HG03095 (cell line): ENCODE measurements at regions not wholly inside any gene's neighbourhood (a gene's known extent, or its start where the extent isn't known, plus 50 kb on each side); places are given as distances from the start of the nearest gene placed in this dataset.
"Not testable (repeated sequence)": the region's sequence is repeated elsewhere in the genome, so short reads cannot be mapped to it uniquely, and the experiment has no call there.

Source experiments
- ATAC-seq: cut with Tn5 transposase; IDR thresholded peaks from one replicate; pipeline ENCODE4 v1.9.1; 2021; ENCODE audit warnings: moderate library complexity; ENCODE audit not compliant: unreplicated experiment

DNA sequence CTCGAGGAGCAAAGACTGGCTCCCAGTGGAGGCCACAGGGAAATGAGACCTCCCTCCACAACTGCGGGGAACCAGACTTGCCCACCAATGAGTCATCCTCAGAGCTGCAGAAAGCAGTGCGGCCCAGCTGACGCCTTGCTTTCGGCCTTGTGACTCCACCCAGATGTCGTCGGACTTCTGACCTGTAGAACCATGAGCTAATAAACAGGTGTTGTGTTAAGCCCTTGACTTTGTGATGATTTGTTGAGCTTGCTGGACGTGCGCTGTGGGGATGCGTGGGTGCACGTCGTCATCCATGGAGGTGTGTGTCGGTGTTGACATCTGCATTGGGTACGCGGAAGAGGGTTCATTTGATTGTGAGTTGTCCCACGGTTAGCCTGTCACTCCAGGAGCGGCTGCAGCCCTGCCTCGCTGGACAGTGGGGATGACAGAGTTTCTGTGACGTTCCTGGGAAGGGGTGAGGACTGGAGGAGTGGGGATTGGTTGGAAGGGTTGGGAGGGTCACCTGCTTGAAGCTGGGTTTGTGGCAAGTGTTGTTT, 154.1 kb downstream of the SH3BP4 start:
- no peak for ATAC-seq

- ATAC-seq, result no peak
Measured at GRCh38 chr2:235106874-235107639, 155.2 kb downstream of the SH3BP4 start.

DNA sequence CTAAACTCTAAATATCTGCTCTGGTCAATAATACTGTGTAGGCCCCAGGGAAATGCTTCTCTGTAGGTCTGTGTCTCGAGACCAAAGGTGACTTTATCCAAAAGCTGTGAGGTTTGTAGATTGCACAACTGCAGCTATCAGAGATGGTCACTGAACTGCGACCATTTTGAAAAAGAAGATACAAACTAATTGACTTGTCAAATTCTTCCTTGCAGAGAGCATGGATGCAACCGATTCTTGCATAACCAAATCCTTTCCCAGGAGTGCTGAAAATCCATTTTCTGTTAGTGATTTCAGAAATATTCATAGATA, 155.8 kb downstream of the SH3BP4 start:
- no peak for ATAC-seq

GRCh38 chr2:235109561-235109960, 157.7 kb downstream of the SH3BP4 start:
- not testable (repeated sequence) for ATAC-seq

GRCh38 chr2:235112365-235112764, 160.5 kb downstream of the SH3BP4 start:
- no peak for ATAC-seq

- no peak for ATAC-seq
Measured at GRCh38 chr2:235113854-235114253, 162.0 kb downstream of the SH3BP4 start.

DNA sequence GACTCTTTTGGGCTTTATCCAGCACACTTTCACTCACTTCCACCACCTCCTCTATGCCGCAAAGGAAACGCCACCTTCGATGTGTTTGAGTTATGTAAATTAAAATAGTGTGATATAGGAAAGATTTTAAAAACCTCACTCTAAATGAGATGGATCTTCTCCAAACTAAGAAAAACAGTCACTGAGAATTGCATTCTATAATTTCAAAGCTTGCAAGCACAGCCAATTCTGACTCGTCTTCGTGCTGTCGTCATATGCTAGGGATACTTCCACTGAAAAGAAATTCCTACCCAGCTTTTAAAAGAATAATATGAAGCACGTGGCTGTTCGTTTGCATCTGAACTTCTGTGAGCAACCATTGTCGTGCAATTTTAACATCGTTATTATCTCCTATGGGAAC, 162.5 kb downstream of the SH3BP4 start:
- ATAC-seq, result no peak

DNA sequence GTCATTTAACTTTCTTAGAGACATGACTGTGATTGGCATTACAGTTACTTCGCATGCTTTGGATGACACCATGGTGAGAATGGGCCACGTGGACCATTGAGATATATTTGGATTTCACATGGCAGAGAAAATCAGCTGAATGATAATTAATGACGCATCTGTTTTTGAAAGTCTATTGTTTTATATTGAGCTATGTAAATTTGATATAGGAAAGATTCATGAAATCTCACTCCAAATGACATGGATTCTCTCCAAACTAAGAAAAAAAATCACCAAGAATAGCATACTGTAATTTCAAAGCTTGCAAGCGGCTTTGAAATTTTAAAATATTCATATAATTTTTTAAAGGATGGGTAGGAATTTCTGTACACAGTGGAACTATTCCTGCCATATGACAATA, 163.7 kb downstream of the SH3BP4 start:
- no peak for ATAC-seq

DNA sequence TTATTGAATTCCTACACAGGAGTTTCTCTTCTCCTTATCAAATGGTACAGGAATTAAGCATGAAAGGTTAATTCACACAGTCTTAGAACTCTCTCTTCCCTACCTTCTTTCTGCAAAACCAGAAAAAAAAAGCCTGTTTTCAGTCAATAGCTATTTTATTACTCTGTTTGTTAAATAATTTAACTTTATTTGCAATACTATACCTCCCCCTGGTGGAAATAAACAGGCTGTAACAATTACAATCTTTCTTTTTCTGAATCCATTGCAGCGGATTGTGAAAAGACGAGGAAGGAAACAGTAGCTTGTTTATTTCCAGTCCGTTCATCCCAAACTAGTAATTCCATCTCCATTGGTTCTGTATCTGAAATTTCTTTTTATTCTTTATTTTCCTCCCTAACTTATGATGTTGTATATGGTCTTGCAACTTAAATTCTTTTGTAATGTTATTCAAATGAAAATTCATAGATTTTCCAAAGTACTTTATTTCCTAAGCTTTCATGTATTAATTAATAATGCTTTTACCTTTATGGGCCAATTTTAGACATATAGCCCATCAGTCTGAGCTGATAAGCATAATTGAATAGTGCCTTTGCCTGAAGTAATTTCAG, 165.2 kb downstream of the SH3BP4 start:
- no peak for ATAC-seq

DNA sequence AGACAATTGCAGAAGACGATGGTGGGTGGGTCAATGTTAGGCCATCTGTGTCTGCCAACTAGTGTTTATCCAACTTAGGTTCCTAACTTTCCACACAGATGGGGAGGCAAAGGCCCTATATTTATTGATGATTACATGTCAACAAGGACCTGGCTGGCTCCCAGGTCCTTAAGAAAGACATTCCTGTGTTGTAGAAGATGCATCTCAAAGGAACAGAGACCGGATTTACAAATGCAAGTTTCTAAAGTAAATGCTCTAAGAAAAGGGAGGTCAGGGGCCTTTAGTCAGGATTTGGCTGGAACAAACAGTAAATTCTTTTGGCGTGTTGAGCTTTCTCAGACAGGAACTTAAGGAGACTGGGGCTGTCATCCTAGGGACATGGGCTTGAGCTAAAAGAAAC, 175.0 kb downstream of the SH3BP4 start:
- ATAC-seq, result no peak

GRCh38 chr2:235127931-235128330, 176.1 kb downstream of the SH3BP4 start:
- ATAC-seq, result no peak

DNA sequence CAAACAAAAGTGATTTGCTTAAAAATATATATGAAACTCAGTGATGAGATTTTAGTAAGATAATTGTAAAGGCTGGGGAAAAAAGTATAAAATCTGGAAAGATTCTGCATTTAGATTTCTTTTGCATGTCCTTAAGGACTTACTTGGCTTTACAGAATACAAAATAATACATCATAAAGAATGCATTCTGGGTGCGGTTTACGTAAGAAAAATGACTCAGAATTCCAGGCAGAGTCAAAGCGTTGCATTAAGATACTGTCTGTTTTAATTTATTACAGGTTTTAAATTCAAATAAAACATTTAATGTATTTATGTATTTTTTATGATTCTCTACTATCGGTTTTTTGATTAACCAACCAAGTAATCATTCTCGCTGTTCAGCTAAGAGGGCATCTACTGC, 178.0 kb downstream of the SH3BP4 start:
- ATAC-seq, result no peak

DNA sequence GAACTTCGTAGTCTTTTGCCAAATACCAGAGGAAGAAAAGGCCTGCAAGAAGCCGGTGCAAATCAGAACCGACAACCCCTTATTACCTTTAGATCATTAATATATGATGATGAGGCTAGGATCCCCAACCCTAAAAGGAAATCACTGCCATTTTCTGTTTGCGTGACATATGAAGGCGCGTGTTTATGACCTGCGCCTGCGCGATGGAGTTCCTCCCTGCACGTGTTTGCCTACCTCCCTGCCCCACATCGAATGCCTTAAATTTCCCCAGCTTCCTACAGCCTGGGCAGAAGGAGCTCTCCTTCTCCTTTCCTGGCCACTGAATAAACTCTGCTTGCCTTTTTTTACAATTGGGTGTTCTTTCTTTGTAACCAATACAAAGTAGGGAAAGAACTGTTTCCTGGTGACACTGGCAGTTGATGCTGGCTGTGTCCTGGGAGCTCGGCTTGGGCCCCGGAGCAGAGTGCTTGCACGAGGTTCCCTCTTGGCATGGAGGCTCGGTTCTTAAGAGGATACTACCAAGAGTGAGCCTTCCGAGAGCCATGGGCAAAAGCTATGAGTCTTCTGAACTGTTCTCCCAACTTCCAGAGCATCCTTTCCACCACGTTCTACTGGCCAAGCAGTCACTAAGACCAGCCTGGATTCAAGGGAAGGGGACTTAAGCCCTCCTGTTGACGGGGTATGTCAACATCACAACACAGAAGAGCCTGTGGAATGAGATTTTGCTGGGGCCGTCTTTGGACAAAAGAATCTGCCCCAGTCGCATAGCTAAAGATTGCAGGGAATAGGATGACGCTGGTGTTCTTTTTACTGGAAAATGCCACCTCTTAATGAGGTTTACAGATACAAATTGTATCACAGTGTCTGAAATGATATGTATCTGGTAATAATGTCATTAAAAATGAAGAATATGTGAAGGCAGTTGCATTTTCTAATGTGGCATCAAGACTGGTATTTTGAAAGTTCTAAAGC, 179.8 kb downstream of the SH3BP4 start:
- no peak for ATAC-seq

DNA sequence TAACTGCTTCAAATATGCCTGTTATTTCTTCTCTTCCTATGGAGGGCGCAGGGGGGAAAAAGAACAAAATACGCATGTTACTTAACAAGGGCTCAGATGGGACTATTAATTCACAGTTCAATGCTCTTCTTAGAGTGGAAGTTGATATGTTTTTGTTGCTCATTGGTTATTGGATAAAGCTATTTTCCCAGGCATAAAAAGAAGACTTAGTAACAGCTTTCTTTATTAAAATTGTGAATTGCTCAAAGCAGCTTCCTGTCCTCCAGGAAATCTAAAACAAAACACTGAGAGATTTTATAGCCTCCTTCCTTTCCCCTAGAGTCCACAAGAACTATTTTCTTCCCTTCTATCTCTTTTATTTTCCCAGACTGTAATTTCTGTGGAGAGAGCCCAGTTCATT, 180.8 kb downstream of the SH3BP4 start:
- no peak for ATAC-seq

DNA sequence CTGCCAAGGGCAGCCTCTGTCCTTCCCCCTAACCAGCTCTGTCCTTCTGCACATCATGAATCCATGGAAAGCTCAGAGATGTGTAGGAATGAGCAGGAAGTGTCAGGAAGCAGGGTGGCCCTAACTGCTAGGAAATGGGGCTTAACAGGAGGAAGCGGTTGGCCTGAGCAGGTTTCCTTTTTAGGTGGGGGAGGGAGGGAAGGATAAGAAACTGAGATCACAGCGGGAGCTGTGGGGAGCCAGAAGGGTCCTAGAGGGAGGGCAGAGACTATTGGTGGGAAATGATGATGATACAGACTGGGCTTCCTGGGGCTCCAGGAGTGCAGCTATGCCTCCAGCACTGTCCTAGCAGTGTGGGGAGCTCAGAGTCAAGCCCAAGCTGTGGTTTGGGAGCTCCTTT, 182.0 kb downstream of the SH3BP4 start:
- no peak for ATAC-seq

DNA sequence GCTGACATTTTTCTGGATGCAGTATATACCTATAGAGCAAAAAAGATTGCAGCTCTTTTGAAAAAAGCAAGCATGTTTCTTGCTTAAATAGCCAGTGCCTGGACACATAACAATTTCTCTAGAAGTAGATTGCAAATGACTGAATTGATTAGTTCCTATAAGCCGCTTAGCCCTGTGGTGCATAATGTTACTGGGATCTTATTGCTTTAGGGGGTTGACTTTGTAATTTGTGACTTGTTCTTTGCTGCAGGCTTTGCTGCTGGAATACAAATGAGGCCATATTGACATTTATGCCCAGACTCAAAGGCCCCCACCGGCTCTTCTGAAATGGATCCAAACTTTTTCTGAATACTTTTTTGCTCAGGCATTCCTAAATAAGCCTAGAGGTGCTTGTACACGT, 182.6 kb downstream of the SH3BP4 start:
- no peak for ATAC-seq

DNA sequence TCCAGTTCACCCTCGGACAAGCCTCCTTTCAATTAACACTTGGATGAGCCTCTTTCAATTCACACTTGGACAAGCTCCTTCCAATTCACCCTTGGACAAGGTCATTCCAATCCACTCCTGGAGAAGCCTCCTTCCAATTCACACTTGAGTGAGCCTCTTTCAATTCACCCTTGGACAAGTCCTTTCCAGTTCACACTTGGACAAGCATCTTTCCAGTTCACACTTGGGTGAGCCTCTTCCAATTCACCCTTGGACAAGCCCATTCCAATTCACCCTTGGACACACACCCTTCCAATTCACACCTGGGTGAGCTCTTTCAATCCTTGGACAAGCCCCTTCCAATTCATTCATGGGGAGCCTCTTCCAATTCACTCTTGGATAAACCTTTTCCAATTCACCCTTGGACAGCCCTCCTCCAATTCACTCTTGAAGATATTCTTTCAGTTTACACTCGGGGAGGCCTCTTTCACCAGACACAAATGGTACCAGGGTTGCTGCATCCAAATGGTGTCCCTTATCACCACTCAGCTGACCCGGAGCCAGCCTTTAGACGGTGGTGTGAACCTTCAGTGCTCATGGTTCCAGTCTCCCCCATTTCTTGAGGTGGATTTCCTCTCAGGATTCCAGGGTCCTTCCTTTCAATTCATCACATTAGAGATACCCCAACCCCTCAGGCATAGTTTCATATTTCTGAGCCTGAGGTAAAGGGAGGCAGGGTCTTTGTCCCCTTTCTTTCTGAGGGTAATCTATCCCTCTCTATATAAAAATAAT, 183.6 kb downstream of the SH3BP4 start:
- ATAC-seq, result no peak

GRCh38 chr2:235135990-235136561, 184.3 kb downstream of the SH3BP4 start:
- ATAC-seq, result no peak

GRCh38 chr2:235138339-235138738, 186.5 kb downstream of the SH3BP4 start:
- ATAC-seq, result no peak
